ENCODE measurements at regions not wholly inside any gene's neighbourhood (a gene's known extent, or its start where the extent isn't known, plus 50 kb on each side); places are given as distances from the start of the nearest gene placed in this dataset.

DNA sequence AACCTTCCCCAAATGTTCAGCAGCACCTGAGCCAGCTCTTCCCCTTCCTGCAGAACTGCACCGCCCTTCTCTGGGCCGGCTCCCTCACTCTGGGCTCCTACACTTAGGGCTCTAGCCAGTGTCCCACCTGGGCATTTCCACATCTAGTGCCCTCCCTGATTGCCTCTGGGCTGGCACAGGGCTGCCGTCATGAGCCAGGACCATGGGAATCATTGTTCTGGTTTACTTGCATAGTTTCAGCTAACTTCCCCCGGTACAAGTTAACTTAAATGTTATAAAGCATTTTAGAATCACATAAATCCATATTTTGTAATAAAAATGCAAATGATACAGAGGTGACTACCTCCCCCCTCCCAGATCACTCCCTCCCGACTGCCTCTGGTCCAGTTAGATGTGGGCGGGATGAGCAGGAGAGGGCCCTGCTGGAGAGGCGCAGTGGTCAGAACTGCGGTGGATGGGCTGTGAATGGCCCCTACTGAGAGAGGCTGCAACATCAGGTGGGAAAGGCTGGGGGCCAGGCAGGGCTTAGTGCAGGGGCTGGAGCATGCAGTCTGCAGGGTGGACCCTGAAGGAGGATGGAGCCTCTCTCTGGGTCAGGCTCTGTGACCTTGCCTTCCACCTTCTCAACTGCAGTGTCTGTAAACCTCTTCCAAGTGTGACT, 371.4 kb upstream of the C1orf174 start (continued):
- TF ChIP-seq, protein P1, sequence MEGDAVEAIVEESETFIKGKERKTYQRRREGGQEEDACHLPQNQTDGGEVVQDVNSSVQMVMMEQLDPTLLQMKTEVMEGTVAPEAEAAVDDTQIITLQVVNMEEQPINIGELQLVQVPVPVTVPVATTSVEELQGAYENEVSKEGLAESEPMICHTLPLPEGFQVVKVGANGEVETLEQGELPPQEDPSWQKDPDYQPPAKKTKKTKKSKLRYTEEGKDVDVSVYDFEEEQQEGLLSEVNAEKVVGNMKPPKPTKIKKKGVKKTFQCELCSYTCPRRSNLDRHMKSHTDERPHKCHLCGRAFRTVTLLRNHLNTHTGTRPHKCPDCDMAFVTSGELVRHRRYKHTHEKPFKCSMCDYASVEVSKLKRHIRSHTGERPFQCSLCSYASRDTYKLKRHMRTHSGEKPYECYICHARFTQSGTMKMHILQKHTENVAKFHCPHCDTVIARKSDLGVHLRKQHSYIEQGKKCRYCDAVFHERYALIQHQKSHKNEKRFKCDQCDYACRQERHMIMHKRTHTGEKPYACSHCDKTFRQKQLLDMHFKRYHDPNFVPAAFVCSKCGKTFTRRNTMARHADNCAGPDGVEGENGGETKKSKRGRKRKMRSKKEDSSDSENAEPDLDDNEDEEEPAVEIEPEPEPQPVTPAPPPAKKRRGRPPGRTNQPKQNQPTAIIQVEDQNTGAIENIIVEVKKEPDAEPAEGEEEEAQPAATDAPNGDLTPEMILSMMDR (IDR thresholded peaks at IDR 0.05; ENCODE audit: low read depth, low read length, missing input control): no peak
- TF ChIP-seq HNF4G (IDR thresholded peaks at IDR 0.05) (no peak), YY1 (IDR thresholded peaks at IDR 0.05) (no peak)

DNA sequence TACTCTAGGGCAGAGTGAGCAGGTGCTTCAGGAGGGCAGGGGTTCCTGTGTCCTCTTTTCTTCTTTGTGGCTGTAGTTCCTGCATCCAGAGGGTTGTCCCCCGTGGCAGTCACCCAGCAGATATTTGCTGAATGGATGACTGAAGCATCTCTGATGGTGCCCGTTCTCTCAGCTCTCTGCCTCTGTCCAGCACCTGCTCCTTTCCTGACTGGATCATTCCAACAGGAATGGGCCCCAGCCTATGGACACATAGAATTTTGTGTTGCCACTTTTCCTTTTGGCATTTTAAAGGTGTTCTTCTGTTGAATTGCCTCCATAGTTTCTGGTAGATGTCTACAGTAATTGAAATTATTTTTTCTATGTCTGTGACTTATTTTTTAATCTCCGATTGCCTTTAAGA, 372.5 kb upstream of the C1orf174 start:
- Histone ChIP-seq H3K27ac (ENCODE audit: low read depth in 1 of 2, low read length in 2 of 2) (no peak overlapping the region), H3K9me3 (ENCODE audit: control insufficient read depth in 4 of 4, low read length in 3 of 4) (peaks cover 0 to 9% (median 8%) of the 10 kb centered on the region in 4 donors), H3K4me1 (ENCODE audit: control insufficient read depth in 4 of 4, insufficient read depth in 4 of 4, low read length in 3 of 4) (no peaks in the 10 kb centered on the region), H3K36me3 (ENCODE audit: control insufficient read depth in 4 of 4, insufficient read depth in 3 of 4, low read depth in 1 of 4, low read length in 3 of 4) (no peaks in the 10 kb centered on the region), H3K4me3 (ENCODE audit: low read depth in 1 of 3, low read length in 3 of 3) (no peak overlapping the region), H3K9ac (ENCODE audit: low read depth in 1 of 2, low read length in 2 of 2) (no peak overlapping the region), H3K27me3 (ENCODE audit: control insufficient read depth in 4 of 4, insufficient read depth in 4 of 4, low read length in 3 of 4) (peaks cover 0 to 2% (median 0%) of the 10 kb centered on the region in 4 donors)
- TF ChIP-seq REST (IDR thresholded peaks at IDR 0.05): no peak
- no peak for TF ChIP-seq GABPA (IDR thresholded peaks at IDR 0.05 in 1 of 2, conservative IDR thresholded peaks at IDR 0.05 in 1 of 2)
- no peak for TF ChIP-seq NR2F2 (IDR thresholded peaks at IDR 0.05)
- TF ChIP-seq, protein P2, sequence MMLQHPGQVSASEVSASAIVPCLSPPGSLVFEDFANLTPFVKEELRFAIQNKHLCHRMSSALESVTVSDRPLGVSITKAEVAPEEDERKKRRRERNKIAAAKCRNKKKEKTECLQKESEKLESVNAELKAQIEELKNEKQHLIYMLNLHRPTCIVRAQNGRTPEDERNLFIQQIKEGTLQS (IDR thresholded peaks at IDR 0.05): no peak
- TF ChIP-seq ZBTB33 (IDR thresholded peaks at IDR 0.05): no peak
- no peak for TF ChIP-seq RXRA (IDR thresholded peaks at IDR 0.05)
- TF ChIP-seq EGR1 (IDR thresholded peaks at IDR 0.05; ENCODE audit: low read depth in 2 of 2): no peak
- TF ChIP-seq, protein P1 (IDR thresholded peaks at IDR 0.05; ENCODE audit: low read depth, low read length, missing input control): no peak
- TF ChIP-seq FOXA1 (IDR thresholded peaks at IDR 0.05): no peak
- no peak for TF ChIP-seq YY1 (IDR thresholded peaks at IDR 0.05)
- no peak for TF ChIP-seq SP1 (IDR thresholded peaks at IDR 0.05)
- TF ChIP-seq TAF1 (conservative IDR thresholded peaks at IDR 0.05): no peak
- no peak for TF ChIP-seq RAD21 (IDR thresholded peaks at IDR 0.05)
- TF ChIP-seq MAX (IDR thresholded peaks at IDR 0.05): no peak
- TF ChIP-seq JUND (IDR thresholded peaks at IDR 0.05): no peak
- TF ChIP-seq HNF4G (IDR thresholded peaks at IDR 0.05): no peak
- no peak for TF ChIP-seq HNF4A (conservative IDR thresholded peaks at IDR 0.05)
- DNase-seq (ENCODE audit: low spot score): no peak
- 54% methylated on average over 3 of the region's 3 CpGs for WGBS
